ENCODE measurements at regions not wholly inside any gene's neighbourhood (a gene's known extent, or its start where the extent isn't known, plus 50 kb on each side); places are given as distances from the start of the nearest gene placed in this dataset.

DNA sequence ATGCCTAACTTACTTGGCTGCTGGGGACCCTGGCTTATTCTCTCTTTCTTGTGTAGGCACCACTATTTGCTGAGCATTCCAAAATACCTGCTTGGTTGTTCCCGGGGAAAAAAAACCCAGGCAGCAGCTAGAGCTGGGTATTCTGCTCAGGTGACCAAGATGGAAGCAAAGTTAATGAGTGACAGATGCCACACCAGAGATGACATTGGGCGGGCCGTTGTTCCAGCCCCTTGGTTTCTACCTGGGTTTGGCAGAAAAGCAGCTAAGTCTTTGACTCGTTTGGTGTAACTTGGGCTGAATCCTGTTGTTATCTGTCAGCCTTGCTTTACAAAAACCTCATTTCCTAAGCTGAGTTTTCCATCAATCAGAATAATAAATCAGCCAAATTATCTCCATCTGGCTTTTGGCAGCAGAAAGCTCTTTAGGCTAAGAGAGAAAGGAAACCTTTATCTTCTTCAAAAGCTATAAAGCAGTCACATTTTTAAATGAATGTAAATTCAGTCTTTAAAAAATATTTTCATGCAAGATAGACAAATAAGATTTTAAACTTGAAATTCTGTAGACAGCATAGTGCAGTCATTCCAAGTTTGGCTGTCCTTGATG lies 202.0 kb upstream of the GMDS start:
- no peak overlapping the region for H3K4me3 ChIP-seq (ENCODE audit: low read depth, low read length)
- in situ Hi-C loops (cut with HindIII; ENCODE audit: low sequenced_read_pairs) = no loop called here
- TF ChIP-seq, protein P1, sequence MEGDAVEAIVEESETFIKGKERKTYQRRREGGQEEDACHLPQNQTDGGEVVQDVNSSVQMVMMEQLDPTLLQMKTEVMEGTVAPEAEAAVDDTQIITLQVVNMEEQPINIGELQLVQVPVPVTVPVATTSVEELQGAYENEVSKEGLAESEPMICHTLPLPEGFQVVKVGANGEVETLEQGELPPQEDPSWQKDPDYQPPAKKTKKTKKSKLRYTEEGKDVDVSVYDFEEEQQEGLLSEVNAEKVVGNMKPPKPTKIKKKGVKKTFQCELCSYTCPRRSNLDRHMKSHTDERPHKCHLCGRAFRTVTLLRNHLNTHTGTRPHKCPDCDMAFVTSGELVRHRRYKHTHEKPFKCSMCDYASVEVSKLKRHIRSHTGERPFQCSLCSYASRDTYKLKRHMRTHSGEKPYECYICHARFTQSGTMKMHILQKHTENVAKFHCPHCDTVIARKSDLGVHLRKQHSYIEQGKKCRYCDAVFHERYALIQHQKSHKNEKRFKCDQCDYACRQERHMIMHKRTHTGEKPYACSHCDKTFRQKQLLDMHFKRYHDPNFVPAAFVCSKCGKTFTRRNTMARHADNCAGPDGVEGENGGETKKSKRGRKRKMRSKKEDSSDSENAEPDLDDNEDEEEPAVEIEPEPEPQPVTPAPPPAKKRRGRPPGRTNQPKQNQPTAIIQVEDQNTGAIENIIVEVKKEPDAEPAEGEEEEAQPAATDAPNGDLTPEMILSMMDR (IDR thresholded peaks at IDR 0.05; ENCODE audit: low read depth, low read length) = no peak
- no peak for DNase-seq (ENCODE audit: low read depth, low spot score)

DNA sequence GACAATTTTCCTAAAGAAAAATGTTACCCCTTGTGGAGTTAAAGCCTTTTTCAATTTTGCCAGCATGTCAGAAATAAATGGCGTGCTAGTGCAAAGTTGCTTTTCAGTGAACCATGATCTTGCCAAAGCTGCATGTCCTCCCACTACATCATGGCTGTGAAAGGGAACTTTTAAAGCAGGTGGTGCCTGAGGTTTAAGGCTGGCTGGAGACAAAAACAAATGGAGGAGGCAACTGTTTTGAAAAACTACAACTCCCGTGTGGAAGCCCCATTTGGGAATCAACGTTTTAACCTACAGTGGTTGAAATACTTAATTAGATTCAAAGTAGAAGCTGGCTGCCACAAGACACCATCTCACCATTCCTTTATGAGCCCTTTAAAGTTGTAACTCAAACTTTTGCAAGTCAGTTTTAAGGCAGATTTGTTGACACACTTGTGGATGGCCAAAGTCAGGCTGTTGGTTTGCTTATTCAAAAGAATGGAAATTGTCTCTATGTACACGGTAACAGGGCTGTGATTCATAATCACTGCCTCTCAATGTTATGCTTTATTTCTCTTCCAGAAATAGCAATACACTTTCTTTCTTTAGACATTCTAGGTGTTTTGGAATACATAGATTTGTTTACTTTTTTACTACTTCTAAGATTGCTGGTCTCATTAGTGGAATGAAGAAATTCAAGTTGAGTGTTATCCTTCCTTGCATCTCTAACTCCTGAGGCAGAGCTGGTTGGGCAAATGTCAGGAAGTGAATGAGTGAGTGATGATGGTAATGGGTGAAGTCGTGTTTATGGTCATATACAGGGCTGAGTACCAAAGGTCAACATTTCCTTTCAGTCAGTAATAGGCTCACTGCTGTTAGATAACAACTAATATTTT lies 196.4 kb upstream of the GMDS start:
- TF ChIP-seq, protein P1 (IDR thresholded peaks at IDR 0.05; ENCODE audit: low read depth, low read length) = no peak
- no peak overlapping the region for H3K4me3 ChIP-seq (ENCODE audit: low read depth, low read length)
- in situ Hi-C loops (cut with HindIII; ENCODE audit: low sequenced_read_pairs) = no loop called here
- no peak for DNase-seq (ENCODE audit: low read depth, low spot score)

DNA sequence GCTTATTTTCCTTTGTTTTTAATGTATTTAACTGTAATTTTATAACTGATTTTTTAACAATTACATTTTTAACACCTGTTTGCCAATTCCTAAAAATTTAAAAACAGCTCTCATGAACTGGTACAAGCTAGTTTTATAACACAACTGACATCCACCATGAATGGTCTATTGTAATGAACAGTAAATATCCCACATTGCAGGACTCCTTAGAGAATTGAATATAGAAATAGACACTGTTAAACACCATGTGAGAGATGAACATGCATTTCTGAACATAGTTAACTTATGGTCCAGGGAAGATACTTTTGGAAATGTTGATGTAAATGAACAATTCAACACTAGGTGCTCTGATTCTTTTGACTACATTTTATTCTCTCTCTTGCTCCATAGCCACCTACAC lies 195.1 kb upstream of the GMDS start:
- in situ Hi-C loops (cut with HindIII; ENCODE audit: low sequenced_read_pairs) = no loop called here
- DNase-seq (ENCODE audit: low read depth, low spot score) = no peak
- TF ChIP-seq, protein P1 (IDR thresholded peaks at IDR 0.05; ENCODE audit: low read depth, low read length) = no peak
- no peak overlapping the region for H3K4me3 ChIP-seq (ENCODE audit: low read depth, low read length)

DNA sequence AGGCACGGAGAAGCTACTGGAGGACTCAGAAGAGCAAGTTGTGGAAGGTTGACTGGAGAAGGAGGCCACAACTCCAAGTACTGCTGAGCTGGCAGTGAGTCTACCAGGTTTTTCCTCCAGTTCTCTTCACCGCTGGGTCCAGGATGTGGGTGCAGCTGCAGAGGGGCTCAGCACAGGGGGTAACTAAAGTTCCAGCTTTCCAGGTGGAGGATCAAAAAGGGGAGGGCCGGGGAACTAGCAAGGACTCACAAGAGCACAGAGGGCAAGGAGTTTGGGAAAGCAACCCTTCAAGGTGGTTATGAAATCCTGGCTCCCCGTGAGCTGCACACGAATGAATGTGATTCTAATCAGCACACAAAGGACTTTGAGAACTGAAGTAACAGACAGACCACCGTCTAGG lies 194.2 kb upstream of the GMDS start:
- in situ Hi-C loops (cut with HindIII; ENCODE audit: low sequenced_read_pairs) = no loop called here
- no peak overlapping the region for H3K4me3 ChIP-seq (ENCODE audit: low read depth, low read length)
- no peak for DNase-seq (ENCODE audit: low read depth, low spot score)
- TF ChIP-seq, protein P1 (IDR thresholded peaks at IDR 0.05; ENCODE audit: low read depth, low read length) = no peak

DNA sequence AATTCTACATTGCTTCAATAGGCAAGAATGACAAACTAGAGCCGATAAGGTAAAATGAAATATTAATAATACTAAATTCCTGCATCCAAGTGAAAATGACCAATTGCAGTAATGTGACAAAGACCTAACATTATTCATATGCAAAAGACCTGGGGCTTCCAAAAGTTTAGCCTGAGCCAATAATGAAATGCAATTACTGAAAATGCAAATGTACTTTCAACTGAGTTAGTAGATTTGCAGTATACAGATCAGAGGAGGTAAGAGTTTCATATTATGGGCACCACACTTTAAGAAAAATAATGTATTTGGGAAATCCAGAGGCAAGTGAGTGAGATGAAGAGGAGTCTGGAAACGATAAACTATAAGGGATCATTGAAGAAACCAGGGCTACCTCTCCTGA lies 193.7 kb upstream of the GMDS start:
- no peak overlapping the region for H3K4me3 ChIP-seq (ENCODE audit: low read depth, low read length)
- DNase-seq (ENCODE audit: low read depth, low spot score) = no peak
- in situ Hi-C loops (cut with HindIII; ENCODE audit: low sequenced_read_pairs) = no loop called here
- TF ChIP-seq, protein P1 (IDR thresholded peaks at IDR 0.05; ENCODE audit: low read depth, low read length) = no peak

DNA sequence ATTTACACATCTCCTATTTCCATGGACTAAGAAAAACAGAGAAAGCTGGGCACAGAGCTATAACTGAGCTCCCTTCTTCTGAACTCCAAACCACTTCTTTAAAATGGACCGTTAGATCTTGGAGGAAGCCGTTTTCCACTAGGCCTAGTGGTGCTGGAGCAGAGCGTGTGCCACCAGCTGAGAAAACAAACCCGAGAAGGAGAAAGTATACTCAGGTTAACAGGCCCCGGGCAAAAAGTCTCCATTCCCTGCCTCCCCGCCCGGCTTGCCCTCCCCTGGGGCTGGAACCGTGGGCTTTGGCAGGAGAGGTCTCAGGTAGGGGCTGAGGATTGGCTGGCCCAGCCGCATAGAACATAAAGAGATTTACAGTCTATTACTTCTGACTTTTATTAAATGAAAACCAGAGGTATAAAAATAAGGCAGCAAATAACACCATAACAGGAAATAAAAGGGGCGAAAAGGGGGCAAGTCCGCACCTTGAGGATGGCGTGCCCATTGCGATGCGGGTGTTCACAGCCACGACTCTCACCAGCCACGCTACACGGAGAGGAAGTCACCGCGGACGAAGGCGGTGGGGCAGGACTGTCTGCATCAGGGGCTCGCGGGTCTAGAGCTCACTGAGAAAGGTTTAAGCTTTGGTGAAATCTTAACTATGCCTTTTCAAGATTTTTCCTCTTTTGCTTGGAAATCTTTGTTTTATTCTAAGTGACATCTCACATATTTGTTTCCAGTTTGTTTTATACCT lies 191.2 kb upstream of the GMDS start:
- H3K4me3 ChIP-seq (ENCODE audit: low read depth, low read length) = no peak overlapping the region
- in situ Hi-C loops (cut with HindIII; ENCODE audit: low sequenced_read_pairs) = no loop called here
- TF ChIP-seq, protein P1 (IDR thresholded peaks at IDR 0.05; ENCODE audit: low read depth, low read length) = no peak
- no peak for DNase-seq (ENCODE audit: low read depth, low spot score)
